SK-N-MC (cell line): ENCODE measurements at regions not wholly inside any gene's neighbourhood (a gene's known extent, or its start where the extent isn't known, plus 50 kb on each side); places are given as distances from the start of the nearest gene placed in this dataset.

Source experiments
- EZH2 ChIP-seq: fragments of 200-600 bp; sonication (generic); IDR thresholded peaks from one replicate; pipeline ENCODE4 v1.6.1; 2017; ENCODE audit warnings: antibody characterized with exemption
- FOXP2 ChIP-seq: optimal IDR thresholded peaks from 2 replicates; pipeline ENCODE3; 2011; ENCODE audit warnings: mild to moderate bottlenecking, moderate library complexity; ENCODE audit not compliant: insufficient read depth; ENCODE audit errors: extremely low read length, control extremely low read depth
- POLR2AphosphoS5 ChIP-seq: IDR thresholded peaks from 2 replicates; pipeline ENCODE4 v1.6.1; 2012; ENCODE audit warnings: mild to moderate bottlenecking, low read depth, low read length, borderline replicate concordance

GRCh38 chr1:228983231-228983660 is 248.0 kb downstream of the RHOU start:
- TF ChIP-seq POLR2AphosphoS5: no peak
- no peak for TF ChIP-seq EZH2
- TF ChIP-seq FOXP2: no peak
